ENCODE measurements at regions not wholly inside any gene's neighbourhood (a gene's known extent, or its start where the extent isn't known, plus 50 kb on each side); places are given as distances from the start of the nearest gene placed in this dataset.

DNA sequence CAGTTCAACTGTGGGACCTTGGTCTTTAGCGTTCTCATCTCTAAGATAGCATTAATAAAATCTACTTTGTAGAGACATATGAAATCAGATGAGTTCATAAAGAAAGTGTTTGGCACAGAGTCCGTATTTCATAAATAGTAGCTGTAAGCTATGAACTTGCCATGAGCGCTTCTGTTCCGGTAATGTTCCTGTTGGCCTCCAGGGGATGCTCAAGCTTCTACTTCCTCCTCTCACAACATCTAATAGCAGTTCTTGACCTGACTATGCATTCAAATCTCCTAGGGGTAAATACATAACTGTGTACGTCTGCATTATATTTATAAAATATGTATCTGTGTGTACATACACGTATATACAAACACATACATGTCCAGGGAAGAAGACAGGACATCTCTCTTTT is 288.2 kb upstream of the TMPO start:
- Histone ChIP-seq H3K36me3 (ENCODE audit: control insufficient read depth, insufficient read depth, low read length) (no peaks in the 10 kb centered on the region), H3K27me3 (ENCODE audit: control insufficient read depth, insufficient read depth, low read length) (no peaks in the 10 kb centered on the region), H3K9ac (ENCODE audit: low read length) (no peak overlapping the region), H3K4me3 (ENCODE audit: low read length) (no peak overlapping the region), H3K4me1 (ENCODE audit: control insufficient read depth, insufficient read depth, low read length) (no peaks in the 10 kb centered on the region), H3K27ac (ENCODE audit: low read depth, low read length) (no peak overlapping the region)

DNA sequence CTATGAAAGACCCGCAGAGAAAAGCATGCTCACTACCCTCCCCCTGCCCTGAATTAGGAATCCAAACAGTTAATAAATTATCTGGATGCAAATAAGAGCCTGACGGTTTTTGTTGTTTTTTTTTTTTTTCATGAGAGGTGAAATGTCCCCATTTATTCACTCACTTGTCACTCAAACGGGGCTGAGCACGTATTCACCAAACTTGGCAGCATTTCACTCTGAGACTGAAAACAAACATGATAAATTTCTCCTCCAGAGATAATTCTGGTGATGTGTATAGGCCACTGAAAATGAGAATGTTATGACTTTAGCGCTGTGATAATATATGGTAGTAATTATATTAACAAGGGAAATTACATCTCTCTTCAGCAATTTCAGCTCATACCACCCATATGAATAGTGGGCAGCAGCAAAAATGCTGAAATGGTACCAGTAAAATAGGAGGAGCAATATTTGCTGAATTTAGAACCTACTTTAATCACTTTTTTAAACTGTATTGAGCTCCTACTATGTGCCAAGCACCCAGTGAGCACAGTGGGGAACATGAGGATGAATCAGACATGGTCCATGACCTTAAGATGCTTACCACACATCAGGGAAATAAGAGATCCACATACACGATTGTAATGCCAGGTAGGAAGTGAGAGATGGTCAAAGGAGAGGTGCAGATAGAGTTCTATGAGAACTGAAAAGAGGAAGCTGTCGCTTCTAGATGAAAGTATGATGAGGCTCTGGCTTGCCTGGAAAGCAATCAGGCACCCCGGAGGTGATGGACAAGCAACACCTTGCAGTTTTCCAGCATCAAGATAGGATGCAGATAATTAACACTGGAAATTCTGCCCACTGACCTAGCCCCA is 286.5 kb upstream of the TMPO start:
- Histone ChIP-seq H3K4me1 (ENCODE audit: control insufficient read depth, insufficient read depth, low read length) (no peaks in the 10 kb centered on the region), H3K27me3 (ENCODE audit: control insufficient read depth, insufficient read depth, low read length) (no peaks in the 10 kb centered on the region), H3K9ac (ENCODE audit: low read length) (no peak overlapping the region), H3K36me3 (ENCODE audit: control insufficient read depth, insufficient read depth, low read length) (no peaks in the 10 kb centered on the region), H3K27ac (ENCODE audit: low read depth, low read length) (no peak overlapping the region), H3K4me3 (ENCODE audit: low read length) (no peak overlapping the region)

DNA sequence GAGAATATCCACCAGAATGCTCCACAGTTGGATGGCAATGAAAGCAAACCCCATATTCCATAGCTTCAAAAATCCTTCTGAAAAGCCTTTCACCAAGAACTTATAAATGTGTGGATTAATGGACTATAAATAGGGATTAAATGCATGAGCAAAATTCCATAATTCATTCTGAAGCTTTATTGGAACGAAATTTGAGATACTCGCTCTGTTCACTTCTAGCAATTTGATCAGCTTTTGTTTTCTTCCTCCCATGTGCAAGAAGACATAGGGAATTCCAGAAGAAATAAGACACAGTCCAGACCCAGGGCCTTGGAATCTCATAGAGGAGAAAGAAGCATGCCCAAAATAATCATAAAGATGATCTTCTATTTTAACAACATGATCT is 285.9 kb upstream of the TMPO start:
- Histone ChIP-seq H3K9ac (ENCODE audit: low read length) (no peak overlapping the region), H3K27me3 (ENCODE audit: control insufficient read depth, insufficient read depth, low read length) (no peaks in the 10 kb centered on the region)

DNA sequence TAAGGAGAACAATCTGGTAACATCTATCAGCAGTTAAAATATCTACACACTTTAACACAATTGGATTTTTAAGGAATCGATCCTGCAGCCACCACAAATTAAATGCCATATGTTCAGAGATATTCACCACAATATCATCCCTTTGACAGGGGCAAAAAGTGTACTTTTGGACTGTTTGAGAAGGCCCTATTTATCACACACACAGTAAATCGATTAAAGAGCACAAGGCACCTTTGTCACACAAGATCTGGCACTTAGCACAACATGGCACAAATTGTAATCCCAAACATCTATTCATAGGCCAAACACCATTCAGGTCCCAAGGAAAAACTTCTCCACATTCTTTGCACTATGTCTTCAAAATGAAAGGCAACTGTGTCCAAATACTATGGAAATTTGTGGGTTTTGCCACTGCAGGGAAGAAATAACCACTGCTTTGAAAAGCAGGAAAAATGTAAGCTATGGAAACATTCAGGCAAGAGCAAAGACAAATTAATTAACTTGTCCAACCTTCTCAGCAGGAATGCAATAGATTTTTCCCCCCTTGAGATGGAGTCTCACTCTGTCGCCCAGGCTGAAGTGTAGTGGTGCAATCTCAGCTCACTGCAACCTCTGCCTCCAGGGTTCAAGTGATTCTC is 282.5 kb upstream of the TMPO start:
- no peaks in the 10 kb centered on the region for H3K4me1 ChIP-seq (ENCODE audit: control insufficient read depth, insufficient read depth, low read length)
- no peak overlapping the region for H3K27ac ChIP-seq (ENCODE audit: low read depth, low read length)
- H3K36me3 ChIP-seq (ENCODE audit: control insufficient read depth, insufficient read depth, low read length) = no peaks in the 10 kb centered on the region
- H3K9ac ChIP-seq (ENCODE audit: low read length) = no peak overlapping the region
- H3K4me3 ChIP-seq (ENCODE audit: low read length) = no peak overlapping the region
- H3K27me3 ChIP-seq (ENCODE audit: control insufficient read depth, insufficient read depth, low read length) = no peaks in the 10 kb centered on the region

More for the DNA sequence above, 285.9 kb upstream of the TMPO start:
- no peaks in the 10 kb centered on the region for H3K4me1 ChIP-seq (ENCODE audit: control insufficient read depth, insufficient read depth, low read length)
- no peak overlapping the region for H3K27ac ChIP-seq (ENCODE audit: low read depth, low read length)
- no peak overlapping the region for H3K4me3 ChIP-seq (ENCODE audit: low read length)
- no peaks in the 10 kb centered on the region for H3K36me3 ChIP-seq (ENCODE audit: control insufficient read depth, insufficient read depth, low read length)

DNA sequence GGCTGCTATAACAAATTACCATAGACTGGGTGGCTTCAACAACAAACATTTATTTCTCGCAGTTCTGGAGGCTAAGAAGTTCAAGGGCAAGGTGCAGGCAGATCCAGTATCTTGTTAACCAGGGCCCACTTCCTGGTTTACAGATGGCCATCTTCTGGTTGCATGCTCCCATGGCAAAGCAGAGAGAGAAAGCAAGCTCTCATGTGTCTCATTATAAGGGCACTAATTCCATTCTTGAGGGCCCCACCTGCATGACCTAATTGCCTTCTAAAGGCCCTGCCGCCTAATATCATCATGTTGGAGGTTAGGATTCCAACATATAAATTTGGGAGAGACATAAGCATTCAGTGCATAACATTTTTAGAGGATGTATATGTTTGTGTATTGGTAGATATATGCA is 280.1 kb upstream of the TMPO start:
- H3K4me1 ChIP-seq (ENCODE audit: control insufficient read depth, insufficient read depth, low read length) = no peaks in the 10 kb centered on the region

DNA sequence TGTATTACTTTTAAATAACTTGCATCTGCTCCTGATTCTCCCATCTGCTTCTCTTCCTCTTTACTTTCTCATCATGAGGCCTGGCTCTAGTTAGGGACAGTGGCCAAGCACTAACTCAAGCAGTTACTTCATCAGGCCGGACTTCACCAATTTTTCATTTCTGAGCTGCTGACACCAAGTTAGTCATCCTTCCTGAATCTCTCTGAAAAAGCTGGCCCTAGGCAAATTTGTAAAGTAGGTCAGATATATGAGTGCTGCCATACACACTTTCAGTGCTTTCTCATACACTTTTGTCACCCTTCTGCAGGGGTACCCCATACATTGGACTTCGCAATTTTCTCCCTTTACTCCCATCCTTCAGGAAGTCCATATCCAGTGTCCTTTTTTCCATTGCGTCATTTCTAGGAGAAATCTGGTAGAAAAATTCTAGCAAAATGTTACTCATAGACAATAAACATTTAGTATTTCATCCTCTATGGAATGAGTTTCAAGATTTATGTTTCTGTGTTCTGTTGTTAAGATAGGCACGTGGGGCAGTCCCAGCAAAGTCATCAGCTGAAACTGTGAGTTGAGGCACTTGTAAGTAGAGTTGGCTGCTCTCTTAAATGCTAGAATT is 276.8 kb upstream of the TMPO start:
- Histone ChIP-seq H3K36me3 (ENCODE audit: control insufficient read depth, insufficient read depth, low read length) (no peaks in the 10 kb centered on the region), H3K9ac (ENCODE audit: low read length) (no peak overlapping the region), H3K4me3 (ENCODE audit: low read length) (no peak overlapping the region), H3K27me3 (ENCODE audit: control insufficient read depth, insufficient read depth, low read length) (no peaks in the 10 kb centered on the region), H3K4me1 (ENCODE audit: control insufficient read depth, insufficient read depth, low read length) (no peaks in the 10 kb centered on the region), H3K27ac (ENCODE audit: low read depth, low read length) (no peak overlapping the region)

More for the DNA sequence above, 280.1 kb upstream of the TMPO start:
- no peaks in the 10 kb centered on the region for H3K36me3 ChIP-seq (ENCODE audit: control insufficient read depth, insufficient read depth, low read length)
- no peaks in the 10 kb centered on the region for H3K27me3 ChIP-seq (ENCODE audit: control insufficient read depth, insufficient read depth, low read length)
- H3K9ac ChIP-seq (ENCODE audit: low read length) = no peak overlapping the region
- H3K4me3 ChIP-seq (ENCODE audit: low read length) = no peak overlapping the region
- no peak overlapping the region for H3K27ac ChIP-seq (ENCODE audit: low read depth, low read length)

DNA sequence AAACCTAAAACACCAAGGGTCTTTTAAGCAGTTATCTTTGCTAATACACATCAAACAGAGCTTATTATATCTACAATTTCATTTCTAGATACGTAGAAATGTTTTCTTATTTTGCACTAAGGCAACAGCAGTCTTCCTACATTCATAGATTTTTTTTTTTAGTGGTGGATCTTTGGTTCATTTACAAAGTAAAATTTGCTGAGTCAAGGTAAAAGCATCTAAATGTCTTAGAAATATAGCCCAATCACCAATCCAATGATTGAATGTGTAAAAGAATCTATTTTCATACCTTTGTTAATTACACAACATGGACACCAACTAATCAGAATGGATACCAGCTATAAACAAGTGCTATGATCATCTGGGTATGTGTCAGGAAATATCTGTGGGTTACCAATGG is 272.2 kb upstream of the TMPO start:
- no peaks in the 10 kb centered on the region for H3K27me3 ChIP-seq (ENCODE audit: control insufficient read depth, insufficient read depth, low read length)
- H3K36me3 ChIP-seq (ENCODE audit: control insufficient read depth, insufficient read depth, low read length) = no peaks in the 10 kb centered on the region
- no peaks in the 10 kb centered on the region for H3K4me1 ChIP-seq (ENCODE audit: control insufficient read depth, insufficient read depth, low read length)
- H3K4me3 ChIP-seq (ENCODE audit: low read length) = no peak overlapping the region
- H3K27ac ChIP-seq (ENCODE audit: low read depth, low read length) = no peak overlapping the region
- H3K9ac ChIP-seq (ENCODE audit: low read length) = no peak overlapping the region

DNA sequence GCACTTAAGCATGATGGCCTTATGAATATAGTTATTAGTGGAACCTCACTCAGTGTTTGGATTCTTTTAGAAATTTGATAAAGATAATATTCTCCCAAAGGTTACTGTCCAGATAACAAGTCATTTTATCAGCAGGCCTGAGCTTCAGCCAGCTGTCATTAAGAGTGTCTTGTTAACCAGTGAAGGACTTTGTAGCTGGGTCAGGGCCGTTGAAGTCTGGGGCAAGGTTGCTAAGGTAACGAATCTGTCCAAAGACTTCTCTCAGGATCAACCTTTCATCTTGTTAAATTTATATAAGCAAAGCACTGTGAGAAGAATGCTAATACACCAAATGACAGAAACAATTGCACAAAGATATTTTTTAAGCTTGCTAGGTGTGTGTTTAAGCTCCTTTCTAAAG is 271.3 kb upstream of the TMPO start:
- Histone ChIP-seq H3K4me1 (ENCODE audit: control insufficient read depth, insufficient read depth, low read length) (no peaks in the 10 kb centered on the region), H3K9ac (ENCODE audit: low read length) (no peak overlapping the region), H3K36me3 (ENCODE audit: control insufficient read depth, insufficient read depth, low read length) (no peaks in the 10 kb centered on the region), H3K27me3 (ENCODE audit: control insufficient read depth, insufficient read depth, low read length) (no peaks in the 10 kb centered on the region), H3K4me3 (ENCODE audit: low read length) (no peak overlapping the region), H3K27ac (ENCODE audit: low read depth, low read length) (no peak overlapping the region)

DNA sequence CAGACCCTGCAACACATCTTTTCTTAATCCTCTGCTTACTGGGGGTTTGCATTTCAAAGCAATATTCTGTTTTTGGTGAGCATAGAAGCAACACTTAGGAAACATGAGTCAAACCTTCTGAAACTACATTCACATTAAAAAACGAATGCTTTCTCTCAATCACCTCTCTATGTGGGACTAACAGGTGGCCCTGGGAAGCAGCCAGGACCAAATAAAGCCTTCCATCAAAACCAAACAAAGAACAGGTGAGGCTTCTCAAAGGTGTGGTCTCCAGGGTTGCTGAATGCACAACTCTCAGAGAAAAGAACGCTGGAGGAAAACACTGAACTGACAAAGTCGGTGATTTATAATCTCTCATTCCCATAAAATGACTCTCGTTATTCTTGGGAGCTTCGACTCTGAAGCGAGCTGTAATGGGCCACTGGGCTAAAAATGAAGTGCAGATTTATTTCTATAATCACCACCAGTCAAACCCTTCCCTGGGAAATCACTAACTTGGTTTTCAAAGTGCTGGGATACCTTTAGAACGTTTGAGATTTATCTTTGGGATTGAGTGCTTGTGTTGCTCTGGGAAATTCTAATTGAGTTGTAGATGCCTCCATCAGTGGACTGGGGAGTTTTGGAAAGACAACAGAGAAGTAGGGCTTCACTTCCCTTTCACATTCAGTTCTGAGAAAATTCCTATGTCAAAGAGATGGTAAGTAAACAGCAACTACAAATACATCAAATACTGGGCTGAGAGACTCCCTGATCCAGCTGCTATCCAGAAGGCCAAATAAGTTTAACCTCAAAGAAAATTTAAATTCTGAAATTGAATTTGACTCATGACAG is 262.0 kb upstream of the TMPO start:
- Histone ChIP-seq H3K9ac (ENCODE audit: low read length) (no peak overlapping the region), H3K36me3 (ENCODE audit: control insufficient read depth, insufficient read depth, low read length) (no peaks in the 10 kb centered on the region), H3K27ac (ENCODE audit: low read depth, low read length) (no peak overlapping the region)

DNA sequence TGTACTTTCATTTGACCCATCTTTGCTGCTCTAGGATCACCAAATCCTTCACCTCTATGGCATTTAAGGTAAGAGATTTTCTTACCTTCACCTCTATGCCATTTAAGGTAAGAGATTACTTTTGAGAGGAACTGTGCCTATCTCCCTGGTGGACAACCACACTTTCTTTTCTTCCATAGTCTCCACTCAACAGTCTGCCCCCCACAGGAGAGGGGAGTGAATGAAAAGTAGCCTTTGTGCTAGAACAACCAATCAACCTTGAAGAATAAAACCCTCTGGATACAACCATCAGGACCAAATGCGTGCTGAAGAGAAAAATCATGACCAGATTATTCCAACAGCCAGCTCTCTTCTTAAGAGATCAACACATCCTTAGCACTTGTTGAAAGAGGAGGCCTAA is 258.6 kb upstream of the TMPO start:
- no peaks in the 10 kb centered on the region for H3K27me3 ChIP-seq (ENCODE audit: control insufficient read depth, insufficient read depth, low read length)
- no peak overlapping the region for H3K4me3 ChIP-seq (ENCODE audit: low read length)
- no peak overlapping the region for H3K9ac ChIP-seq (ENCODE audit: low read length)
- no peaks in the 10 kb centered on the region for H3K4me1 ChIP-seq (ENCODE audit: control insufficient read depth, insufficient read depth, low read length)
- H3K27ac ChIP-seq (ENCODE audit: low read depth, low read length) = no peak overlapping the region
- no peaks in the 10 kb centered on the region for H3K36me3 ChIP-seq (ENCODE audit: control insufficient read depth, insufficient read depth, low read length)

More for the DNA sequence above, 262.0 kb upstream of the TMPO start:
- Histone ChIP-seq H3K27me3 (ENCODE audit: control insufficient read depth, insufficient read depth, low read length) (no peaks in the 10 kb centered on the region), H3K4me1 (ENCODE audit: control insufficient read depth, insufficient read depth, low read length) (no peaks in the 10 kb centered on the region), H3K4me3 (ENCODE audit: low read length) (no peak overlapping the region)

DNA sequence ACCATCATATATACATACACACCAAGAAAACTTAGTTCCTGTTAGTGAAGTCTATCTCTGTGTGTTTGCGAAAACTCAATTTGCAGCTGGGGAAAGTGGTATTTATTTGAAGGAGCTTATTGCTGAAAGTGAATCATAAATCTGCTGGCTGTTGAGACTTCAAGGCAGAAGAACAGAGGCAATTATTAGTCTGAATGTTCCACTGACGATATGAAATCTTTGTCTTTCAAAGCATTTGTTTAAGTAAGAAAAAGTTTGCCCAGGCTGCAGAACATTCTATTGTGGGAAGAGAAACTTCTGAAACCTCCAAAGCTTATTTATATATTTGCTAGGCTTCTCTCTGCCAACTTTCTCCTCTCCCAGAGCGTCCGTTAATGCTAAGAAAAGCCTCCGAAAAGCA is 255.7 kb upstream of the TMPO start:
- Histone ChIP-seq H3K36me3 (ENCODE audit: control insufficient read depth, insufficient read depth, low read length) (no peaks in the 10 kb centered on the region), H3K4me3 (ENCODE audit: low read length) (no peak overlapping the region), H3K27ac (ENCODE audit: low read depth, low read length) (no peak overlapping the region), H3K4me1 (ENCODE audit: control insufficient read depth, insufficient read depth, low read length) (no peaks in the 10 kb centered on the region), H3K27me3 (ENCODE audit: control insufficient read depth, insufficient read depth, low read length) (no peaks in the 10 kb centered on the region), H3K9ac (ENCODE audit: low read length) (no peak overlapping the region)

DNA sequence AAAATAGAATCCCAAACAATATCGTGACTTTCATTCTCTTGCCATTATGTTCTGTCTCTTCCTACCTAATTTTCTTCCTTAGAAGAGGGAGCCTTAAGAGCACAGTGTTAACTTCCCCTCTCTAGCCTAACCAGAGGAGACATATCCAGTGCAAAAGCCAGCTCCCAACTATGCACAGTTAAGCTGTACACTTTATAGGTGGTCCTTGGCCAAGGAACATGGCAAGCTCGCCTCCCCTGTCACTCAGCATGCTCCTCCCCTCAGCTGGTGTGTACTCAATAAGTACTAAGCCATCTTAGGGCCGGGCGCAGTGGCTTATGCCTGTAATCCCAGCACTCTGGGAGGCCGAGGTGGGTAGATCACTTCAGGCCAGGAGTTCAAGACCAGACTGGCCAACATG is 255.1 kb upstream of the TMPO start:
- no peaks in the 10 kb centered on the region for H3K27me3 ChIP-seq (ENCODE audit: control insufficient read depth, insufficient read depth, low read length)
- no peak overlapping the region for H3K4me3 ChIP-seq (ENCODE audit: low read length)
- no peaks in the 10 kb centered on the region for H3K36me3 ChIP-seq (ENCODE audit: control insufficient read depth, insufficient read depth, low read length)
- no peak overlapping the region for H3K9ac ChIP-seq (ENCODE audit: low read length)
- H3K27ac ChIP-seq (ENCODE audit: low read depth, low read length) = no peak overlapping the region
- H3K4me1 ChIP-seq (ENCODE audit: control insufficient read depth, insufficient read depth, low read length) = no peaks in the 10 kb centered on the region
